Breast epithelium (tissue), 3 donors: ENCODE measurements at regions not wholly inside any gene's neighbourhood (a gene's known extent, or its start where the extent isn't known, plus 50 kb on each side); places are given as distances from the start of the nearest gene placed in this dataset.

Experiments used
- POLR2A ChIP-seq: fragments of 450-650 bp; IDR thresholded peaks from one replicate; pipeline ENCODE4 v1.6.1; 2016; ENCODE audit warnings: antibody characterized with exemption, mild to moderate bottlenecking, moderate library complexity
- POLR2AphosphoS5 ChIP-seq, 3 donors: sonication (generic); formaldehyde crosslinking; IDR thresholded peaks; one replicate each; pipeline ENCODE4 v1.6.1; 2017; ENCODE audit warnings: antibody characterized with exemption in 3 of 3
- TF ChIP-seq, protein P1 (sequence below), 3 donors: fragments of 450-650 bp; IDR thresholded peaks; one replicate each; pipeline ENCODE4 v1.5.1; 2016 to 2017; ENCODE audit warnings: antibody characterized with exemption in 3 of 3, mild to moderate bottlenecking in 3 of 3, moderate library complexity in 3 of 3

DNA sequence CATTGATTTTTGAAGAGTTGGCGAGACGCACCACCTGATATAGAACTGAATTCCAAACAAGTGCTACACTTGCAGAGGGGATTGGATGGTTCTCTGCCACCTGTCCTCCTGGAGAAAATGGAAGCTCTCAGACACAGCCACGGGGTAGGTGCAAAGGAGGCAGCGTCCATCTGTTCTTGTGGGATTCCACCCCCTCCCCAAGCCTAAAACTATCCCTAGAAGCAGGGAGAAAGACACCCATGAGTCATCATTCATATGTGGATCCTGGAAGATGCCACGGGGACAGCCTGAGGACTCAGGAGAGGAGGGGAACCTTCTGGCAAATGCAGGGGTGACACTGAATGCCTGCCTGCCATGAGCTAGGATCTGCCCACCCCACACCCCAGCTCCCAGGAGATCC, 171.3 kb upstream of the CST7 start:
- TF ChIP-seq, protein P1, sequence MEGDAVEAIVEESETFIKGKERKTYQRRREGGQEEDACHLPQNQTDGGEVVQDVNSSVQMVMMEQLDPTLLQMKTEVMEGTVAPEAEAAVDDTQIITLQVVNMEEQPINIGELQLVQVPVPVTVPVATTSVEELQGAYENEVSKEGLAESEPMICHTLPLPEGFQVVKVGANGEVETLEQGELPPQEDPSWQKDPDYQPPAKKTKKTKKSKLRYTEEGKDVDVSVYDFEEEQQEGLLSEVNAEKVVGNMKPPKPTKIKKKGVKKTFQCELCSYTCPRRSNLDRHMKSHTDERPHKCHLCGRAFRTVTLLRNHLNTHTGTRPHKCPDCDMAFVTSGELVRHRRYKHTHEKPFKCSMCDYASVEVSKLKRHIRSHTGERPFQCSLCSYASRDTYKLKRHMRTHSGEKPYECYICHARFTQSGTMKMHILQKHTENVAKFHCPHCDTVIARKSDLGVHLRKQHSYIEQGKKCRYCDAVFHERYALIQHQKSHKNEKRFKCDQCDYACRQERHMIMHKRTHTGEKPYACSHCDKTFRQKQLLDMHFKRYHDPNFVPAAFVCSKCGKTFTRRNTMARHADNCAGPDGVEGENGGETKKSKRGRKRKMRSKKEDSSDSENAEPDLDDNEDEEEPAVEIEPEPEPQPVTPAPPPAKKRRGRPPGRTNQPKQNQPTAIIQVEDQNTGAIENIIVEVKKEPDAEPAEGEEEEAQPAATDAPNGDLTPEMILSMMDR (IDR thresholded peaks at IDR 0.05) = no peak
- TF ChIP-seq POLR2A (no peak), POLR2AphosphoS5 (IDR thresholded peaks at IDR 0.05) (no peak)
